22Rv1 (cell line): ENCODE measurements at regions not wholly inside any gene's neighbourhood (a gene's known extent, or its start where the extent isn't known, plus 50 kb on each side); places are given as distances from the start of the nearest gene placed in this dataset.

Experiments
- ZFX ChIP-seq: fragments of 450-650 bp; IDR thresholded peaks from 2 replicates; pipeline ENCODE4 v1.6.1; 2017; ENCODE audit warnings: antibody characterized with exemption, borderline replicate concordance
- TF ChIP-seq, protein P1 (sequence below): fragments of 450-650 bp; IDR thresholded peaks from 2 replicates; pipeline ENCODE4 v1.5.1; 2017; ENCODE audit warnings: mild to moderate bottlenecking

DNA sequence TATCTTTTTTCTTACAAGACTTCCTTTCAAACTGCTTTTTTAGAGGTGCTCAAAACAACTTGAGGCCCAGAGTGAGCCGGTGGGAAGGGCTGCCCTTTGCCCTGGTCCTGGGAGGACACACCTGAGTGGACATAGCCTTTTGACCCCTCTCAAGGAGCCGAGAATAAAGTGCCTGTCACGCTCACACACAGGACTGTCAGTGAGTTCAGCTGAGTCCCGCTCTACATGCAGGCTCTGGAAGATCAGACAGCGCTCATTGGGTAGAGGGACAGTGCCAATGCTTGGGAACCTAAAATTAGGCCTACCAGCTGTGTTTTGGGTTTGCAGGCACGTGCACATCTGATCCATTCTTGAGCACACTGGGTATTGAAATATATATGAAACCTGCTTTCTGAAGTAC is 387.8 kb downstream of the CD83 start:
- TF ChIP-seq, protein P1, sequence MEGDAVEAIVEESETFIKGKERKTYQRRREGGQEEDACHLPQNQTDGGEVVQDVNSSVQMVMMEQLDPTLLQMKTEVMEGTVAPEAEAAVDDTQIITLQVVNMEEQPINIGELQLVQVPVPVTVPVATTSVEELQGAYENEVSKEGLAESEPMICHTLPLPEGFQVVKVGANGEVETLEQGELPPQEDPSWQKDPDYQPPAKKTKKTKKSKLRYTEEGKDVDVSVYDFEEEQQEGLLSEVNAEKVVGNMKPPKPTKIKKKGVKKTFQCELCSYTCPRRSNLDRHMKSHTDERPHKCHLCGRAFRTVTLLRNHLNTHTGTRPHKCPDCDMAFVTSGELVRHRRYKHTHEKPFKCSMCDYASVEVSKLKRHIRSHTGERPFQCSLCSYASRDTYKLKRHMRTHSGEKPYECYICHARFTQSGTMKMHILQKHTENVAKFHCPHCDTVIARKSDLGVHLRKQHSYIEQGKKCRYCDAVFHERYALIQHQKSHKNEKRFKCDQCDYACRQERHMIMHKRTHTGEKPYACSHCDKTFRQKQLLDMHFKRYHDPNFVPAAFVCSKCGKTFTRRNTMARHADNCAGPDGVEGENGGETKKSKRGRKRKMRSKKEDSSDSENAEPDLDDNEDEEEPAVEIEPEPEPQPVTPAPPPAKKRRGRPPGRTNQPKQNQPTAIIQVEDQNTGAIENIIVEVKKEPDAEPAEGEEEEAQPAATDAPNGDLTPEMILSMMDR = no peak
- TF ChIP-seq ZFX = no peak
